WERI-Rb-1 (cell line): ENCODE measurements at regions not wholly inside any gene's neighbourhood (a gene's known extent, or its start where the extent isn't known, plus 50 kb on each side); places are given as distances from the start of the nearest gene placed in this dataset.
"Not testable (repeated sequence)": the region's sequence is repeated elsewhere in the genome, so short reads cannot be mapped to it uniquely, and the experiment has no call there.

Experiments
- DNase-seq: peaks from one replicate; pipeline ENCODE4 v3.0.0-alpha.2; 2020
- H3K27ac ChIP-seq: fragments of 250-450 bp; sonication (Bioruptor Pico); 2 replicates; pipeline ENCODE4 v1.5.1; 2020; ENCODE audit warnings: mild to moderate bottlenecking, moderate library complexity
- H3K27me3 ChIP-seq: fragments of 250-450 bp; sonication (Bioruptor Pico); 2 replicates; pipeline ENCODE4 v1.5.1; 2021; ENCODE audit warnings: mild to moderate bottlenecking, low read depth, moderate library complexity; ENCODE audit not compliant: insufficient read depth, severe bottlenecking
- H3K36me3 ChIP-seq: fragments of 250-450 bp; sonication (Bioruptor Pico); 2 replicates; pipeline ENCODE4 v1.5.1; 2020; ENCODE audit warnings: mild to moderate bottlenecking, moderate library complexity
- H3K4me3 ChIP-seq: 2 replicates; pipeline ENCODE4 v1.5.1; 2011; ENCODE audit warnings: low read depth, mild to moderate bottlenecking, control low read depth, low read length
- H3K9me3 ChIP-seq: fragments of 250-450 bp; sonication (Bioruptor Pico); 2 replicates; pipeline ENCODE4 v1.5.1; 2021; ENCODE audit warnings: mild to moderate bottlenecking, moderate library complexity; ENCODE audit not compliant: severe bottlenecking
- TF ChIP-seq, protein P1 (sequence below): IDR thresholded peaks from 2 replicates; pipeline ENCODE4 v1.5.1; 2011; ENCODE audit warnings: low read depth, mild to moderate bottlenecking, control low read depth, inconsistent platforms, low read length

GRCh38 chr10:2772135-2772534, 295.2 kb upstream of the PFKP start:
- H3K27ac ChIP-seq, result no peak overlapping the region
- H3K36me3 ChIP-seq, result no peaks in the 10 kb centered on the region
- no peaks in the 10 kb centered on the region for H3K9me3 ChIP-seq
- no peak for DNase-seq
- TF ChIP-seq, protein P1, sequence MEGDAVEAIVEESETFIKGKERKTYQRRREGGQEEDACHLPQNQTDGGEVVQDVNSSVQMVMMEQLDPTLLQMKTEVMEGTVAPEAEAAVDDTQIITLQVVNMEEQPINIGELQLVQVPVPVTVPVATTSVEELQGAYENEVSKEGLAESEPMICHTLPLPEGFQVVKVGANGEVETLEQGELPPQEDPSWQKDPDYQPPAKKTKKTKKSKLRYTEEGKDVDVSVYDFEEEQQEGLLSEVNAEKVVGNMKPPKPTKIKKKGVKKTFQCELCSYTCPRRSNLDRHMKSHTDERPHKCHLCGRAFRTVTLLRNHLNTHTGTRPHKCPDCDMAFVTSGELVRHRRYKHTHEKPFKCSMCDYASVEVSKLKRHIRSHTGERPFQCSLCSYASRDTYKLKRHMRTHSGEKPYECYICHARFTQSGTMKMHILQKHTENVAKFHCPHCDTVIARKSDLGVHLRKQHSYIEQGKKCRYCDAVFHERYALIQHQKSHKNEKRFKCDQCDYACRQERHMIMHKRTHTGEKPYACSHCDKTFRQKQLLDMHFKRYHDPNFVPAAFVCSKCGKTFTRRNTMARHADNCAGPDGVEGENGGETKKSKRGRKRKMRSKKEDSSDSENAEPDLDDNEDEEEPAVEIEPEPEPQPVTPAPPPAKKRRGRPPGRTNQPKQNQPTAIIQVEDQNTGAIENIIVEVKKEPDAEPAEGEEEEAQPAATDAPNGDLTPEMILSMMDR, result no peak
- no peaks in the 10 kb centered on the region for H3K27me3 ChIP-seq
- H3K4me3 ChIP-seq, result no peak overlapping the region

DNA sequence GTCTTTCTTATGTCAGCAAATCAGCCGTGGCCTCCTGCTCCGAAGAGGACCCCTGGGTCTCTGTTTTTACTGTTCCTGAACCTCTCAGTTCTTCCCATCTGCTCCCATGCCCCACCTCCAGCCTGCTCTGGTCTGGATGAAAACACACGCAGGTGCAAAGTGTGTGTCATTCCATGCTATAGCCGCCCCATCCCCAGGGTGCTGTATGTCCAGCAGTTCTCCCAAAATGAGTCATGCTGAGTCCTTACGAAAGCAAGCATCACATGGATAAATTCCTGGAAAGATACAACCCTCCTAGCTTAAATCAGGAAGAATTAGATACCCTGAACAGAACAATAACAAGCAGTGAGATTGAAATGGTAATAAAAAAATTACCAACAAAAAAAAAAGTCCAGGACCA, 300.1 kb upstream of the PFKP start:
- H3K9me3 ChIP-seq, DNase-seq, H3K4me3 ChIP-seq, H3K36me3 ChIP-seq, H3K27ac ChIP-seq, H3K27me3 ChIP-seq: not testable (repeated sequence)

DNA sequence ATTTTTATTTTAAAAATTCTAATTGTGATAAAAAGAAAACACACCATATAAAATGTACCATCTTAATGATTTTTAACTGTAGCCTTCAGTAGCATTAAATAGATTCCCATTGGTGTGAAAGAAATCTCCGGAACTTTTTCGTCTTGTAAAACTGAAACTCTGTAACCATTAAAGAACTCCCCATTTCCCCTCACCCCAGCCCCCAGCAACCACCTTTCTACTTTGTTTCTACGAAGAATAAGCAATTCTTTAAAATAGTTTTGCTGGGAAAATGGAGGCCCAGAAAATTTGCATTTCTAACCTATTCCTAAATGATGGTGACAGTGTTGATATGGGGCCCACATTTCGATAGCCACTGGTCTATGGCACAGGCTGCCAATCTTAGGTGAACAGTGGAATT, 305.4 kb upstream of the PFKP start:
- TF ChIP-seq, protein P1, result no peak
- H3K36me3 ChIP-seq, result no peaks in the 10 kb centered on the region
- no peak overlapping the region for H3K27ac ChIP-seq
- DNase-seq, result no peak
- no peak overlapping the region for H3K4me3 ChIP-seq
- H3K27me3 ChIP-seq, result no peaks in the 10 kb centered on the region
- no peaks in the 10 kb centered on the region for H3K9me3 ChIP-seq

GRCh38 chr10:2761311-2761710, 306.0 kb upstream of the PFKP start:
- H3K36me3 ChIP-seq, result no peaks in the 10 kb centered on the region
- no peak overlapping the region for H3K27ac ChIP-seq
- TF ChIP-seq, protein P1, result no peak
- H3K27me3 ChIP-seq, result no peaks in the 10 kb centered on the region
- no peaks in the 10 kb centered on the region for H3K9me3 ChIP-seq
- DNase-seq, result no peak
- H3K4me3 ChIP-seq, result no peak overlapping the region

DNA sequence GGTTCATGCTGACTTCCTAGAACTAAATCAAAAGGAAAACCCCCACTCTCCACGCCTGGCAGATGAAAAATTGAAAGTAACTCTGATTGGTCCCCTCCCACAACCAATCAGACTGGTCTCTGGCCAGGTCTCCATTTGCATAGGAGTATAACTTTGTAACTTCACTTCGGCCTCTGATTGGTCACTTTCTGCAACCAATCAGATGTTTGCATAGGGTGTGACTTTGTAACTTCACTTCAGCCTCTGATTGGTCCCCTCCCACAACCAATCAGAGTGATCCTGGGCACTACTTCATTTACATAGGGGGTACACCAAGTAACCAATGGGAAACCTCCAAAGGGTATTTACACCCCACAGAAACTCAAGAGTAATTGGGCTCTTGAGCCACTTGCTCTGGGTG, 306.6 kb upstream of the PFKP start:
- H3K36me3 ChIP-seq, result no peaks in the 10 kb centered on the region
- TF ChIP-seq, protein P1, result no peak
- H3K27ac ChIP-seq, result no peak overlapping the region
- H3K4me3 ChIP-seq, result no peak overlapping the region
- no peaks in the 10 kb centered on the region for H3K9me3 ChIP-seq
- no peak for DNase-seq
- no peaks in the 10 kb centered on the region for H3K27me3 ChIP-seq

DNA sequence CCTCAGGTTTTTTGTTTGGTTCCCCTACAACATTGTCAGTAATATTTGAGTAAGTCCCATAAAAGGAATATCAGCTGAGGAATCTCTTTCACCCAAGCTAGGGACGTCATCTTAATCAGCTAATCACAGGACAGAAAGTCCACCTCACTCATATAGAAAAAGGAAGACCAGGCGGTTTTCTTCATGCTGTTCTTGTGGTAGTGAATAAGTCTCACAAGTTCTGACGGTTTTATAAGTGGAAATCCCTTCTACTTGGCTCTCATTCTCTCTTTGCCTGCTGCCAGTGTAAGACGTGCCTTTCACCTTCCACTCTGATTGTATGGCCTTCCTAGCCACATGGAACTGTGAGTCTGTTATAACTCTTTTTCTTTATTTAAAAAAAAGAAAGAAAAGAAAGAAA, 308.1 kb upstream of the PFKP start:
- no peak overlapping the region for H3K4me3 ChIP-seq
- no peak overlapping the region for H3K27ac ChIP-seq
- H3K9me3 ChIP-seq, result no peaks in the 10 kb centered on the region
- DNase-seq, result no peak
- TF ChIP-seq, protein P1, result no peak
- H3K27me3 ChIP-seq, result no peaks in the 10 kb centered on the region
- H3K36me3 ChIP-seq, result no peaks in the 10 kb centered on the region
